ENCODE measurements at regions not wholly inside any gene's neighbourhood (a gene's known extent, or its start where the extent isn't known, plus 50 kb on each side); places are given as distances from the start of the nearest gene placed in this dataset.

GRCh38 chr1:232533328-232533727 is 96.6 kb downstream of the SIPA1L2 start:
- TF ChIP-seq YY1 (IDR thresholded peaks at IDR 0.05; ENCODE audit: insufficient read depth, insufficient read length) (no peak), ZNF274 (IDR thresholded peaks at IDR 0.05; ENCODE audit: low read depth, low read length) (no peak), SUZ12 (IDR thresholded peaks at IDR 0.05; ENCODE audit: extremely low read depth, insufficient read depth, insufficient read length) (no peak)
- Histone ChIP-seq H3K36me3 (ENCODE audit: insufficient read depth, insufficient read length, low read length) (peaks cover 21% of the 10 kb centered on the region), H3K9ac (ENCODE audit: insufficient read length, low read depth) (no peak overlapping the region), H3K27me3 (ENCODE audit: insufficient read depth, insufficient read length) (no peaks in the 10 kb centered on the region), H3K4me3 (ENCODE audit: insufficient read length, low read depth) (no peak overlapping the region), H3K4me1 (ENCODE audit: insufficient read depth, insufficient read length) (no peaks in the 10 kb centered on the region), H3K9me3 (ENCODE audit: insufficient read depth, low read length) (no peaks in the 10 kb centered on the region)
- no peak for DNase-seq (ENCODE audit: low read depth, low spot score)

GRCh38 chr1:232532901-232533300 is 97.0 kb downstream of the SIPA1L2 start:
- H3K4me1 ChIP-seq (ENCODE audit: insufficient read depth, insufficient read length): no peaks in the 10 kb centered on the region

GRCh38 chr1:232531291-232531690 is 98.6 kb downstream of the SIPA1L2 start:
- Histone ChIP-seq H3K9ac (ENCODE audit: insufficient read length, low read depth) (no peak overlapping the region), H3K4me3 (ENCODE audit: insufficient read length, low read depth) (no peak overlapping the region), H3K36me3 (ENCODE audit: insufficient read depth, insufficient read length, low read length) (peaks cover 21% of the 10 kb centered on the region), H3K9me3 (ENCODE audit: insufficient read depth, low read length) (no peaks in the 10 kb centered on the region), H3K4me1 (ENCODE audit: insufficient read depth, insufficient read length) (no peaks in the 10 kb centered on the region), H3K27me3 (ENCODE audit: insufficient read depth, insufficient read length) (no peaks in the 10 kb centered on the region)
- DNase-seq (ENCODE audit: low read depth, low spot score): no peak
- no peak for TF ChIP-seq SUZ12 (IDR thresholded peaks at IDR 0.05; ENCODE audit: extremely low read depth, insufficient read depth, insufficient read length)
- no peak for TF ChIP-seq YY1 (IDR thresholded peaks at IDR 0.05; ENCODE audit: insufficient read depth, insufficient read length)
- TF ChIP-seq ZNF274 (IDR thresholded peaks at IDR 0.05; ENCODE audit: low read depth, low read length): no peak

More at GRCh38 chr1:232532901-232533300, 97.0 kb downstream of the SIPA1L2 start:
- no peak for DNase-seq (ENCODE audit: low read depth, low spot score)
- no peaks in the 10 kb centered on the region for H3K27me3 ChIP-seq (ENCODE audit: insufficient read depth, insufficient read length)
- peaks cover 21% of the 10 kb centered on the region for H3K36me3 ChIP-seq (ENCODE audit: insufficient read depth, insufficient read length, low read length)
- no peak overlapping the region for H3K4me3 ChIP-seq (ENCODE audit: insufficient read length, low read depth)
- TF ChIP-seq ZNF274 (IDR thresholded peaks at IDR 0.05; ENCODE audit: low read depth, low read length) (no peak), YY1 (IDR thresholded peaks at IDR 0.05; ENCODE audit: insufficient read depth, insufficient read length) (no peak), SUZ12 (IDR thresholded peaks at IDR 0.05; ENCODE audit: extremely low read depth, insufficient read depth, insufficient read length) (no peak)
- no peak overlapping the region for H3K9ac ChIP-seq (ENCODE audit: insufficient read length, low read depth)
- no peaks in the 10 kb centered on the region for H3K9me3 ChIP-seq (ENCODE audit: insufficient read depth, low read length)

DNA sequence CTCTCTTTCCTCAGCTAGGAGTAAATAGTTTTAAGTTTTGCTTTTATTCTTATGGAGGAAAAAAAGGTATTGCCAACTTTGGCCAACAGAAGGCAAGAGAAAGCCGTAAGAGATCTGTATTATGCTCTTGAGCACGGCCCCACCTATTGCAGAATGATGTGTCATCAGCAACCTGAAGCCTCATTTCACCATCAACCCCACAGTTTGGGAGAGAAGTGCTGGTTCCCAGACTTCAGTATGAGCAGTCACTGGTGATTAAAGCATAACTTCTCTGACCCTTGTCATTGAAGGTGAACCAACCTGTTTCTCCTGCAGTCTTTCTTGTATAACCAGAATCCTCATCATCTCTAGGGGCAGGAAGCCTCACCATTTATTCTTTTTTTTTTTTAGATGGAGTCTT is 100.2 kb downstream of the SIPA1L2 start:
- TF ChIP-seq ZNF274 (IDR thresholded peaks at IDR 0.05; ENCODE audit: low read depth, low read length) (no peak), YY1 (IDR thresholded peaks at IDR 0.05; ENCODE audit: insufficient read depth, insufficient read length) (no peak), SUZ12 (IDR thresholded peaks at IDR 0.05; ENCODE audit: extremely low read depth, insufficient read depth, insufficient read length) (no peak)
- H3K9ac ChIP-seq (ENCODE audit: insufficient read length, low read depth): no peak overlapping the region
- H3K9me3 ChIP-seq (ENCODE audit: insufficient read depth, low read length): no peaks in the 10 kb centered on the region
- H3K27me3 ChIP-seq (ENCODE audit: insufficient read depth, insufficient read length): no peaks in the 10 kb centered on the region
- no peak for DNase-seq (ENCODE audit: low read depth, low spot score)
- peaks cover 19% of the 10 kb centered on the region for H3K36me3 ChIP-seq (ENCODE audit: insufficient read depth, insufficient read length, low read length)
- no peaks in the 10 kb centered on the region for H3K4me1 ChIP-seq (ENCODE audit: insufficient read depth, insufficient read length)
- no peak overlapping the region for H3K4me3 ChIP-seq (ENCODE audit: insufficient read length, low read depth)

DNA sequence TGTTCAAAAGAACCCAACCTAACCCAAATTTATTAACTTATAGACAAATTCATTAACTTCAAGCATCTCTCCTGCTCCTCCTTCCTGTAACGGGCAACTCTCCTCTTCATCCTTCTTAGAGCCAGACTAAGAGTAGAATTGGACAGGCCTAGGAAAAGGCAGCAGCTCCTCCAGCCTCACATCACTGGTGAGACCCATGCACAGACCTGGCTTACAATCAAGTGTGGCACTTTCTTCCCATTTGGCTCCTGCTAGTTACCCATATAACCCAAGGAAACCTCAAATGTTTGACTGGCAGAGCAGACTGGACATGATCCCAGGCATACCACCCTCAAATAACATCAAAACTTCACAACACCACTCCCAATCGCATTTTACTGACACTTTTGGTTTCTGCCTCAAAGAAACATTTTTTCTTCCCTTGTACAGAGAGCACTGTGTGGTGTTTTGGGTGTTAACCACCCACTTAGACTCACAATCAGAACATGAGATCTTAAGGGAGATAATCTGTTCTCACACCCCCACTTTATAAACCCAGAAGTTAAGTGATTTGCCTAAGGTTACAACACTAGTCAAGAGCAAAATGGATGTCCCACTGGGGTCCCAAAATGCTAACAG is 101.4 kb downstream of the SIPA1L2 start:
- no peak for DNase-seq (ENCODE audit: low read depth, low spot score)
- H3K4me1 ChIP-seq (ENCODE audit: insufficient read depth, insufficient read length): no peaks in the 10 kb centered on the region
- H3K27me3 ChIP-seq (ENCODE audit: insufficient read depth, insufficient read length): no peaks in the 10 kb centered on the region
- H3K36me3 ChIP-seq (ENCODE audit: insufficient read depth, insufficient read length, low read length): peaks cover 19% of the 10 kb centered on the region
- TF ChIP-seq ZNF274 (IDR thresholded peaks at IDR 0.05; ENCODE audit: low read depth, low read length) (no peak), SUZ12 (IDR thresholded peaks at IDR 0.05; ENCODE audit: extremely low read depth, insufficient read depth, insufficient read length) (no peak), YY1 (IDR thresholded peaks at IDR 0.05; ENCODE audit: insufficient read depth, insufficient read length) (no peak)
- H3K9ac ChIP-seq (ENCODE audit: insufficient read length, low read depth): no peak overlapping the region
- H3K9me3 ChIP-seq (ENCODE audit: insufficient read depth, low read length): no peaks in the 10 kb centered on the region
- no peak overlapping the region for H3K4me3 ChIP-seq (ENCODE audit: insufficient read length, low read depth)

DNA sequence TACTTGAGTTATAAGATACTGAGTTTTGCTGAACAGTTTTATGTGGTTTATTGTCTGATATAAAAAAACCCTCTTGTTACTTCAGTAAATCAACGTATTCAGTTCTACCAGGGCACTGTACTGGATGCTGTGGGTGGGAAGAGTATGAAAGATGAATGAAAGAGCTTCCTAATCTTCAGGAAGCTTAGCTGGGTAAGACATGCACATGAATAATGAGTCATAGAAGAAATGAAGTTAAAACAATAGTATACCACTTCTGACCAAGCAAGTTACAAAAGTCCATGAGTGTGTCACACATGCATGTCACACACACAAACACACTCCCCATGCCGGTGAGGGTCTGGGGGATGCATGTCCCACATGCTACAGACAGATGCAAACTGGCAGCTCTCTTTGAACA is 105.9 kb downstream of the SIPA1L2 start:
- H3K27me3 ChIP-seq (ENCODE audit: insufficient read depth, insufficient read length): no peaks in the 10 kb centered on the region
- no peak overlapping the region for H3K9ac ChIP-seq (ENCODE audit: insufficient read length, low read depth)
- no peak for DNase-seq (ENCODE audit: low read depth, low spot score)
- H3K4me1 ChIP-seq (ENCODE audit: insufficient read depth, insufficient read length): peaks cover 3% of the 10 kb centered on the region
- H3K9me3 ChIP-seq (ENCODE audit: insufficient read depth, low read length): no peaks in the 10 kb centered on the region
- H3K36me3 ChIP-seq (ENCODE audit: insufficient read depth, insufficient read length, low read length): no peaks in the 10 kb centered on the region
- H3K4me3 ChIP-seq (ENCODE audit: insufficient read length, low read depth): no peak overlapping the region
- TF ChIP-seq SUZ12 (IDR thresholded peaks at IDR 0.05; ENCODE audit: extremely low read depth, insufficient read depth, insufficient read length) (no peak), YY1 (IDR thresholded peaks at IDR 0.05; ENCODE audit: insufficient read depth, insufficient read length) (no peak), ZNF274 (IDR thresholded peaks at IDR 0.05; ENCODE audit: low read depth, low read length) (no peak)

GRCh38 chr1:232522189-232522588 is 107.7 kb downstream of the SIPA1L2 start:
- no peak for TF ChIP-seq ZNF274 (IDR thresholded peaks at IDR 0.05; ENCODE audit: low read depth, low read length)
- no peak for TF ChIP-seq SUZ12 (IDR thresholded peaks at IDR 0.05; ENCODE audit: extremely low read depth, insufficient read depth, insufficient read length)
- TF ChIP-seq YY1 (IDR thresholded peaks at IDR 0.05; ENCODE audit: insufficient read depth, insufficient read length): no peak
- Histone ChIP-seq H3K9ac (ENCODE audit: insufficient read length, low read depth) (no peak overlapping the region), H3K36me3 (ENCODE audit: insufficient read depth, insufficient read length, low read length) (no peaks in the 10 kb centered on the region), H3K4me3 (ENCODE audit: insufficient read length, low read depth) (no peak overlapping the region), H3K9me3 (ENCODE audit: insufficient read depth, low read length) (no peaks in the 10 kb centered on the region), H3K4me1 (ENCODE audit: insufficient read depth, insufficient read length) (peaks cover 3% of the 10 kb centered on the region), H3K27me3 (ENCODE audit: insufficient read depth, insufficient read length) (no peaks in the 10 kb centered on the region)
- DNase-seq (ENCODE audit: low read depth, low spot score): no peak
